ENCODE measurements at regions not wholly inside any gene's neighbourhood (a gene's known extent, or its start where the extent isn't known, plus 50 kb on each side); places are given as distances from the start of the nearest gene placed in this dataset.
"Not testable (repeated sequence)": the region's sequence is repeated elsewhere in the genome, so short reads cannot be mapped to it uniquely, and the experiment has no call there.

GRCh38 chr5:36489505-36489904 is 116.9 kb upstream of the SLC1A3 start:
- Histone ChIP-seq H3K4me1 (ENCODE audit: control insufficient read depth in 1 of 2, insufficient read depth in 2 of 2, low read length in 2 of 2) (peaks cover 0 to 2% of the 10 kb centered on the region in 2 donors), H3K27ac (ENCODE audit: low read length) (no peak overlapping the region), H3K36me3 (ENCODE audit: control insufficient read depth in 1 of 2, insufficient read depth in 2 of 2, low read length in 2 of 2) (no peaks in the 10 kb centered on the region), H3K4me3 (ENCODE audit: low read depth in 1 of 2, low read length in 2 of 2) (no peak overlapping the region), H3K9me3 (ENCODE audit: control insufficient read depth in 1 of 2, low read length in 2 of 2) (no peaks in the 10 kb centered on the region), H3K27me3 (ENCODE audit: low read depth, low read length) (no peaks in the 10 kb centered on the region)

- Histone ChIP-seq H3K9me3 (ENCODE audit: control insufficient read depth in 1 of 2, low read length in 2 of 2) (no peaks in the 10 kb centered on the region), H3K27me3 (ENCODE audit: low read depth, low read length) (no peaks in the 10 kb centered on the region), H3K36me3 (ENCODE audit: control insufficient read depth in 1 of 2, insufficient read depth in 2 of 2, low read length in 2 of 2) (no peaks in the 10 kb centered on the region), H3K4me1 (ENCODE audit: control insufficient read depth in 1 of 2, insufficient read depth in 2 of 2, low read length in 2 of 2) (peaks cover 0 to 8% of the 10 kb centered on the region in 2 donors), H3K4me3 (ENCODE audit: low read depth in 1 of 2, low read length in 2 of 2) (no peak overlapping the region), H3K27ac (ENCODE audit: low read length) (no peak overlapping the region)
Measured at GRCh38 chr5:36491856-36492255, 114.5 kb upstream of the SLC1A3 start.

- H3K27ac ChIP-seq (ENCODE audit: low read length), result no peak overlapping the region
- no peaks in the 10 kb centered on the region for H3K27me3 ChIP-seq (ENCODE audit: low read depth, low read length)
- no peak overlapping the region for H3K4me3 ChIP-seq (ENCODE audit: low read depth in 1 of 2, low read length in 2 of 2)
- no peaks in the 10 kb centered on the region for H3K36me3 ChIP-seq (ENCODE audit: control insufficient read depth in 1 of 2, insufficient read depth in 2 of 2, low read length in 2 of 2)
- H3K4me1 ChIP-seq (ENCODE audit: control insufficient read depth in 1 of 2, insufficient read depth in 2 of 2, low read length in 2 of 2), result peaks cover 0 to 8% of the 10 kb centered on the region in 2 donors
- H3K9me3 ChIP-seq (ENCODE audit: control insufficient read depth in 1 of 2, low read length in 2 of 2), result no peaks in the 10 kb centered on the region
Measured at GRCh38 chr5:36492984-36493654, 113.3 kb upstream of the SLC1A3 start.

GRCh38 chr5:36494028-36494427 is 112.4 kb upstream of the SLC1A3 start:
- Histone ChIP-seq H3K9me3 (ENCODE audit: control insufficient read depth in 1 of 2, low read length in 2 of 2) (no peaks in the 10 kb centered on the region), H3K27ac (ENCODE audit: low read length) (no peak overlapping the region), H3K4me1 (ENCODE audit: control insufficient read depth in 1 of 2, insufficient read depth in 2 of 2, low read length in 2 of 2) (peaks cover 0 to 8% of the 10 kb centered on the region in 2 donors)

GRCh38 chr5:36494841-36495601 is 111.4 kb upstream of the SLC1A3 start:
- H3K4me3 ChIP-seq (ENCODE audit: low read depth in 1 of 2, low read length in 2 of 2), result no peak overlapping the region
- H3K27me3 ChIP-seq (ENCODE audit: low read depth, low read length), result no peaks in the 10 kb centered on the region
- peaks cover 0 to 8% of the 10 kb centered on the region in 2 donors for H3K4me1 ChIP-seq (ENCODE audit: control insufficient read depth in 1 of 2, insufficient read depth in 2 of 2, low read length in 2 of 2)
- H3K9me3 ChIP-seq (ENCODE audit: control insufficient read depth in 1 of 2, low read length in 2 of 2), result no peaks in the 10 kb centered on the region
- no peaks in the 10 kb centered on the region for H3K36me3 ChIP-seq (ENCODE audit: control insufficient read depth in 1 of 2, insufficient read depth in 2 of 2, low read length in 2 of 2)
- H3K27ac ChIP-seq (ENCODE audit: low read length), result no peak overlapping the region

More at GRCh38 chr5:36494028-36494427, 112.4 kb upstream of the SLC1A3 start:
- no peaks in the 10 kb centered on the region for H3K27me3 ChIP-seq (ENCODE audit: low read depth, low read length)
- no peak overlapping the region for H3K4me3 ChIP-seq (ENCODE audit: low read depth in 1 of 2, low read length in 2 of 2)
- no peaks in the 10 kb centered on the region for H3K36me3 ChIP-seq (ENCODE audit: control insufficient read depth in 1 of 2, insufficient read depth in 2 of 2, low read length in 2 of 2)

- Histone ChIP-seq H3K4me1 (ENCODE audit: control insufficient read depth in 1 of 2, insufficient read depth in 2 of 2, low read length in 2 of 2) (peaks cover 0 to 8% of the 10 kb centered on the region in 2 donors), H3K9me3 (ENCODE audit: control insufficient read depth in 1 of 2, low read length in 2 of 2) (no peaks in the 10 kb centered on the region), H3K36me3 (ENCODE audit: control insufficient read depth in 1 of 2, insufficient read depth in 2 of 2, low read length in 2 of 2) (no peaks in the 10 kb centered on the region), H3K4me3 (ENCODE audit: low read depth in 1 of 2, low read length in 2 of 2) (no peak overlapping the region), H3K27ac (ENCODE audit: low read length) (no peak overlapping the region), H3K27me3 (ENCODE audit: low read depth, low read length) (no peaks in the 10 kb centered on the region)
Measured at GRCh38 chr5:36495611-36496010, 110.8 kb upstream of the SLC1A3 start.

GRCh38 chr5:36496471-36496870 is 109.9 kb upstream of the SLC1A3 start:
- no peaks in the 10 kb centered on the region for H3K36me3 ChIP-seq (ENCODE audit: control insufficient read depth in 1 of 2, insufficient read depth in 2 of 2, low read length in 2 of 2)
- peaks cover 0 to 8% of the 10 kb centered on the region in 2 donors for H3K4me1 ChIP-seq (ENCODE audit: control insufficient read depth in 1 of 2, insufficient read depth in 2 of 2, low read length in 2 of 2)
- no peaks in the 10 kb centered on the region for H3K9me3 ChIP-seq (ENCODE audit: control insufficient read depth in 1 of 2, low read length in 2 of 2)
- no peak overlapping the region for H3K4me3 ChIP-seq (ENCODE audit: low read depth in 1 of 2, low read length in 2 of 2)
- no peaks in the 10 kb centered on the region for H3K27me3 ChIP-seq (ENCODE audit: low read depth, low read length)
- H3K27ac ChIP-seq (ENCODE audit: low read length), result no peak overlapping the region

GRCh38 chr5:36502608-36503007 is 103.8 kb upstream of the SLC1A3 start:
- Histone ChIP-seq H3K9me3 (ENCODE audit: control insufficient read depth in 1 of 2, low read length in 2 of 2) (no peaks in the 10 kb centered on the region), H3K4me3 (ENCODE audit: low read depth in 1 of 2, low read length in 2 of 2) (no peak overlapping the region), H3K27ac (ENCODE audit: low read length) (no peak overlapping the region)

GRCh38 chr5:36505021-36505420 is 101.4 kb upstream of the SLC1A3 start:
- Histone ChIP-seq H3K27me3 (ENCODE audit: low read depth, low read length) (no peaks in the 10 kb centered on the region), H3K4me1 (ENCODE audit: control insufficient read depth in 1 of 2, insufficient read depth in 2 of 2, low read length in 2 of 2) (no peaks in the 10 kb centered on the region), H3K27ac (ENCODE audit: low read length) (no peak overlapping the region), H3K9me3 (ENCODE audit: control insufficient read depth in 1 of 2, low read length in 2 of 2) (no peaks in the 10 kb centered on the region), H3K36me3 (ENCODE audit: control insufficient read depth in 1 of 2, insufficient read depth in 2 of 2, low read length in 2 of 2) (no peaks in the 10 kb centered on the region), H3K4me3 (ENCODE audit: low read depth in 1 of 2, low read length in 2 of 2) (no peak overlapping the region)

More at GRCh38 chr5:36502608-36503007, 103.8 kb upstream of the SLC1A3 start:
- Histone ChIP-seq H3K27me3 (ENCODE audit: low read depth, low read length) (no peaks in the 10 kb centered on the region), H3K4me1 (ENCODE audit: control insufficient read depth in 1 of 2, insufficient read depth in 2 of 2, low read length in 2 of 2) (no peaks in the 10 kb centered on the region), H3K36me3 (ENCODE audit: control insufficient read depth in 1 of 2, insufficient read depth in 2 of 2, low read length in 2 of 2) (no peaks in the 10 kb centered on the region)

- no peak overlapping the region for H3K27ac ChIP-seq (ENCODE audit: low read length)
Measured at GRCh38 chr5:36507332-36507952, 99.0 kb upstream of the SLC1A3 start.

GRCh38 chr5:36508331-36508730 is 98.1 kb upstream of the SLC1A3 start:
- not testable (repeated sequence) for H3K27me3 ChIP-seq (ENCODE audit: low read depth, low read length); H3K4me3 ChIP-seq (ENCODE audit: low read depth in 1 of 2, low read length in 2 of 2); H3K4me1 ChIP-seq (ENCODE audit: control insufficient read depth in 1 of 2, insufficient read depth in 2 of 2, low read length in 2 of 2); H3K36me3 ChIP-seq (ENCODE audit: control insufficient read depth in 1 of 2, insufficient read depth in 2 of 2, low read length in 2 of 2); H3K9me3 ChIP-seq (ENCODE audit: control insufficient read depth in 1 of 2, low read length in 2 of 2); H3K27ac ChIP-seq (ENCODE audit: low read length)

More at GRCh38 chr5:36507332-36507952, 99.0 kb upstream of the SLC1A3 start:
- Histone ChIP-seq H3K36me3 (ENCODE audit: control insufficient read depth in 1 of 2, insufficient read depth in 2 of 2, low read length in 2 of 2) (no peaks in the 10 kb centered on the region), H3K4me3 (ENCODE audit: low read depth in 1 of 2, low read length in 2 of 2) (no peak overlapping the region), H3K27me3 (ENCODE audit: low read depth, low read length) (no peaks in the 10 kb centered on the region), H3K9me3 (ENCODE audit: control insufficient read depth in 1 of 2, low read length in 2 of 2) (no peaks in the 10 kb centered on the region), H3K4me1 (ENCODE audit: control insufficient read depth in 1 of 2, insufficient read depth in 2 of 2, low read length in 2 of 2) (no peaks in the 10 kb centered on the region)

Measured in muscle layer of duodenum (tissue), 2 donors.